Pancreas (tissue), 10 donors: ENCODE measurements at regions not wholly inside any gene's neighbourhood (a gene's known extent, or its start where the extent isn't known, plus 50 kb on each side); places are given as distances from the start of the nearest gene placed in this dataset.

Source experiments
- ATAC-seq, 4 donors: fragments of 200-7000 bp; cut with Tn5 transposase; one replicate each; pipeline versions ENCODE4 v1.8.0 to v1.9.1; 2020; ENCODE audit warnings: mild to moderate bottlenecking in 4 of 4, moderate library complexity in 4 of 4
- DNase-seq, 6 donors: peaks; one replicate each; pipeline ENCODE4 v3.0.0-alpha.2; 2020
- FAIRE-seq: peaks from 2 replicates; lab custom pipeline; 2012; peaks lifted over from hg19 to GRCh38; lab: Jason Lieb, UNC
- H3K27ac ChIP-seq, 4 donors: fragments of 200-600 bp; sonication (generic); 1 replicate in 3 of 4; 2 replicates in 1 of 4; pipeline versions ENCODE4 v1.5.0 to v1.8.0; 2020
- H3K27me3 ChIP-seq, 4 donors: fragments of 200-600 bp; one replicate each; pipeline ENCODE4 v1.8.0; 2021
- H3K36me3 ChIP-seq, 3 donors: fragments of 200-600 bp; sonication (generic) in 1 of 3; one replicate each; pipeline versions ENCODE4 v1.5.0 to v1.8.0; 2020 to 2021
- H3K4me1 ChIP-seq, 3 donors: fragments of 200-600 bp; one replicate each; pipeline ENCODE4 v1.8.0; 2021
- H3K4me3 ChIP-seq, 4 donors: fragments of 200-600 bp; sonication (generic) in 2 of 4; one replicate each; pipeline versions ENCODE4 v1.5.0 to v1.8.0; 2020 to 2021
- H3K9me3 ChIP-seq, 4 donors: fragments of 200-600 bp; one replicate each; pipeline ENCODE4 v1.8.0; 2021
- WGBS, 2 donors: extraction: QIAGEN DNeasy Blood & Tissue Kit; methylation state at CpG; one replicate each; pipeline ENCODE4 v1.1.7; 2013; 5-methylcytosine and 5-hydroxymethylcytosine counted together
- intact Hi-C, 3 donors: fragments of 100-400 bp; cut with DNase I; formaldehyde crosslinking; loops; one replicate each; pipeline versions ENCODE4 v1.11.1 to v1.14.2; 2022
- TF ChIP-seq, protein P1 (sequence below), 4 donors: fragments of 200-600 bp; sonication (generic) in 3 of 4; IDR thresholded peaks; one replicate each; pipeline versions ENCODE4 v1.5.0 to v1.8.0; 2021; ENCODE audit warnings: antibody characterized with exemption in 4 of 4
- donor health status: healthy with polysubstance abuse.
- donor health status: DM: no; HTN: no; CAD: no; lungs with moderate emphysema.
- donor health status: DM: no; HTN: no; CAD: no.
- donor health status: control.
- donor health status: control.
- donor health status: Bipolar disorder and iron deficiency.
- donor health status: DM: yes; HTN: yes; CAD: no.
- donor health status: DM: no; HTN: no; CAD: no.
- donor health status: DM: no; HTN: no; CAD: no.
- donor health status: DM: yes; HTN: yes; CAD: no.

DNA sequence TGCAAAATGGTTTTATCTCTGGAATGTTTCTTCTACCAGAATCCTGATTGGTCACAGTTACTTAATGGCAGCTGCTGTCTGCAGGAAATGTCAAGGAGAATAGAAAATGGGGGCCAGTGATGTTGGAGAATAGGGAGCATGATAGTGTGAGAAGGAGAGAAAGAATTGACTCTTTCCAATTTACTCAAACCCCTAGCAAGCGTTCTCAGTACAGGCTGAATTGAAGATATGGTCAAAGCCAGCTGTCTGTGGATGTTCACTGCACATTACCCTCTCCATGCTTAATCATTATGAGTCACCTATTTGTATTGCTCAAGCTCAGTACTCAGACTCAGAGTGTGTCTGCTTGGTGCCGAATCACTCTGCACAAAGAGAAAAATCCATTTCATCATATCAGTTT, 57.8 kb upstream of the FAM47B start:
- no peaks in the 10 kb centered on the region for H3K4me1 ChIP-seq
- peaks cover 0 to 10% (median 2%) of the 10 kb centered on the region in 4 donors for H3K27me3 ChIP-seq
- intact Hi-C loops: no loop called here
- FAIRE-seq (peak; percentile 34), ATAC-seq (peak in 3 of 4 donors; percentile 49 to 69 (median 60)), DNase-seq (no peak)
- H3K27ac ChIP-seq: no peak overlapping the region
- H3K36me3 ChIP-seq: no peaks in the 10 kb centered on the region
- H3K4me3 ChIP-seq: no peak overlapping the region
- WGBS, 2 donors: 27 to 46% methylated on average over 2 of the region's 2 CpGs
- TF ChIP-seq, protein P1, sequence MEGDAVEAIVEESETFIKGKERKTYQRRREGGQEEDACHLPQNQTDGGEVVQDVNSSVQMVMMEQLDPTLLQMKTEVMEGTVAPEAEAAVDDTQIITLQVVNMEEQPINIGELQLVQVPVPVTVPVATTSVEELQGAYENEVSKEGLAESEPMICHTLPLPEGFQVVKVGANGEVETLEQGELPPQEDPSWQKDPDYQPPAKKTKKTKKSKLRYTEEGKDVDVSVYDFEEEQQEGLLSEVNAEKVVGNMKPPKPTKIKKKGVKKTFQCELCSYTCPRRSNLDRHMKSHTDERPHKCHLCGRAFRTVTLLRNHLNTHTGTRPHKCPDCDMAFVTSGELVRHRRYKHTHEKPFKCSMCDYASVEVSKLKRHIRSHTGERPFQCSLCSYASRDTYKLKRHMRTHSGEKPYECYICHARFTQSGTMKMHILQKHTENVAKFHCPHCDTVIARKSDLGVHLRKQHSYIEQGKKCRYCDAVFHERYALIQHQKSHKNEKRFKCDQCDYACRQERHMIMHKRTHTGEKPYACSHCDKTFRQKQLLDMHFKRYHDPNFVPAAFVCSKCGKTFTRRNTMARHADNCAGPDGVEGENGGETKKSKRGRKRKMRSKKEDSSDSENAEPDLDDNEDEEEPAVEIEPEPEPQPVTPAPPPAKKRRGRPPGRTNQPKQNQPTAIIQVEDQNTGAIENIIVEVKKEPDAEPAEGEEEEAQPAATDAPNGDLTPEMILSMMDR (IDR thresholded peaks at IDR 0.05): no peak
- no peaks in the 10 kb centered on the region for H3K9me3 ChIP-seq

DNA sequence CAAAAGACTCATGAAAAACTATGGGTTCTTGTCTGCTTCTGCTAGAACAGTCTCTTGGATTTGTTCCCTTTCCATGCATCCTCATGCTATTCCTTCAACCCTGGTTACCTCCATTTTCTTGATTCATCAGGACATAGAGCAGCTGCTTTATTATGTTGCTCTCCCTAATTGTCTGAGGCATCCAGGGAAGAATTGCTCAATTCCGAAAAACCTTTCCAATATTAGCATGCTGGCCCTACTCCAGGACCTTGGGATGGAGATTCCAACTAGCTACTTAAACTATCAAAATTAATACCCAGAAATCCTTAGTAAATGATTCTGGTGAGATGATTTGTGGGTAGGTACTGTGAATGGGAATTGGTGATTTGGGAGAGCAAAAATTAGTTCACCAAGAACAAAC, 56.6 kb upstream of the FAM47B start:
- intact Hi-C loops: no loop called here
- H3K9me3 ChIP-seq: no peaks in the 10 kb centered on the region
- no peaks in the 10 kb centered on the region for H3K4me1 ChIP-seq
- no peak for ATAC-seq
- DNase-seq: no peak
- no peak overlapping the region for H3K4me3 ChIP-seq
- FAIRE-seq: no peak
- peaks cover 0 to 12% (median 4%) of the 10 kb centered on the region in 4 donors for H3K27me3 ChIP-seq
- no peak overlapping the region for H3K27ac ChIP-seq
- no peaks in the 10 kb centered on the region for H3K36me3 ChIP-seq
- TF ChIP-seq, protein P1 (IDR thresholded peaks at IDR 0.05): no peak
- 58 to 65% methylated on average over 1 of the region's 1 CpG for WGBS, 2 donors

DNA sequence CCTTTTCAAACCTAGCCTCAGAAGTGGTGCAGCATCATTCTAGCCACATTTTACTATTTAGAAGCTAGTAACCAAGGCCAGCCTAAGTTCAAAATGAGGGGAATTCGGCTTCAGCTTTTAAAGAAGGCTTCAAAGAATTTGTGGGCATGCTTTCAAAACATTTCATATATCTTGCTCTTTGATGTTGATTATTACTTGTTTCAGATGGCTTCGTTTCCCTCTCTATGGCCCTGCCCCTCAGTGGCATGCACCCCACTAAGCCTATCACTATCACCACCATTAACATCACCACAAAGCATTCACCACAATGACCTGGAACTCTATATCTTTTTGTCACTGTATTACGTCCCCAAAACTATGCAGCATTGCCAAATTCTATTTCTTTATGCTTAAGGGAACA, 51.2 kb upstream of the FAM47B start:
- Histone ChIP-seq H3K36me3 (no peaks in the 10 kb centered on the region), H3K27me3 (peaks cover 0 to 4% (median 1%) of the 10 kb centered on the region in 4 donors), H3K4me3 (no peak overlapping the region), H3K9me3 (no peaks in the 10 kb centered on the region), H3K4me1 (no peaks in the 10 kb centered on the region), H3K27ac (no peak overlapping the region)
- TF ChIP-seq, protein P1 (IDR thresholded peaks at IDR 0.05): no peak
- intact Hi-C loops: no loop called here
- WGBS, 2 donors: 48 to 54% methylated on average over 3 of the region's 3 CpGs
- no peak for FAIRE-seq
- DNase-seq: no peak
- ATAC-seq: no peak
